ENCODE measurements at regions not wholly inside any gene's neighbourhood (a gene's known extent, or its start where the extent isn't known, plus 50 kb on each side); places are given as distances from the start of the nearest gene placed in this dataset.

- TF ChIP-seq POLR2A (IDR thresholded peaks at IDR 0.05), result no peak
- TF ChIP-seq, protein P1, sequence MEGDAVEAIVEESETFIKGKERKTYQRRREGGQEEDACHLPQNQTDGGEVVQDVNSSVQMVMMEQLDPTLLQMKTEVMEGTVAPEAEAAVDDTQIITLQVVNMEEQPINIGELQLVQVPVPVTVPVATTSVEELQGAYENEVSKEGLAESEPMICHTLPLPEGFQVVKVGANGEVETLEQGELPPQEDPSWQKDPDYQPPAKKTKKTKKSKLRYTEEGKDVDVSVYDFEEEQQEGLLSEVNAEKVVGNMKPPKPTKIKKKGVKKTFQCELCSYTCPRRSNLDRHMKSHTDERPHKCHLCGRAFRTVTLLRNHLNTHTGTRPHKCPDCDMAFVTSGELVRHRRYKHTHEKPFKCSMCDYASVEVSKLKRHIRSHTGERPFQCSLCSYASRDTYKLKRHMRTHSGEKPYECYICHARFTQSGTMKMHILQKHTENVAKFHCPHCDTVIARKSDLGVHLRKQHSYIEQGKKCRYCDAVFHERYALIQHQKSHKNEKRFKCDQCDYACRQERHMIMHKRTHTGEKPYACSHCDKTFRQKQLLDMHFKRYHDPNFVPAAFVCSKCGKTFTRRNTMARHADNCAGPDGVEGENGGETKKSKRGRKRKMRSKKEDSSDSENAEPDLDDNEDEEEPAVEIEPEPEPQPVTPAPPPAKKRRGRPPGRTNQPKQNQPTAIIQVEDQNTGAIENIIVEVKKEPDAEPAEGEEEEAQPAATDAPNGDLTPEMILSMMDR (IDR thresholded peaks at IDR 0.05), result no peak
These were observed 1314.5 kb downstream of the XPNPEP1 start for GRCh38 chr10:108608860-108609259.

Measured in ovary (tissue), 3 donors.